Fibroblast of lung (primary cell): ENCODE measurements at regions not wholly inside any gene's neighbourhood (a gene's known extent, or its start where the extent isn't known, plus 50 kb on each side); places are given as distances from the start of the nearest gene placed in this dataset.

Experiments
- DNase-seq, 2 donors: peaks; one replicate each; pipeline versions ENCODE4 v3.0.0 to v3.0.0-alpha.2; 2010; ENCODE audit warnings: low read depth in 2 of 2
- H2AFZ ChIP-seq: 2 replicates; pipeline ENCODE4 v1.5.1; 2012; ENCODE audit warnings: low read length, control low read depth, inconsistent platforms
- H3K27ac ChIP-seq: 2 replicates; pipeline ENCODE4 v1.5.1; 2011; ENCODE audit warnings: low read length, control low read depth; ENCODE audit not compliant: insufficient read depth
- H3K27me3 ChIP-seq: 2 replicates; pipeline ENCODE4 v1.5.1; 2011; ENCODE audit warnings: mild to moderate bottlenecking, low read length; ENCODE audit not compliant: control insufficient read depth, insufficient read depth
- H3K36me3 ChIP-seq: 2 replicates; pipeline ENCODE4 v1.5.1; 2011; ENCODE audit warnings: low read length; ENCODE audit not compliant: control insufficient read depth, insufficient read depth
- H3K4me1 ChIP-seq: 2 replicates; pipeline ENCODE4 v1.5.1; 2011; ENCODE audit warnings: low read length; ENCODE audit not compliant: control insufficient read depth, insufficient read depth; ENCODE audit errors: extremely low read depth
- H3K4me2 ChIP-seq: 2 replicates; pipeline ENCODE4 v1.5.1; 2011; ENCODE audit warnings: low read length, control low read depth; ENCODE audit not compliant: insufficient read depth; ENCODE audit errors: extremely low read depth
- H3K4me3 ChIP-seq, 4 experiments: fragments of 200-600 bp in 1 of 4; sonication (generic) in 1 of 4; replicated peaks in 1 of 4; 2 replicates each; pipeline ENCODE4 v1.5.1; 2011 to 2016; ENCODE audit warnings: low read length in 4 of 4, low read depth in 3 of 4, mild to moderate bottlenecking in 3 of 4, control low read depth in 2 of 4, inconsistent platforms in 1 of 4, mixed read lengths in 1 of 4; ENCODE audit not compliant: insufficient read depth in 1 of 4; ENCODE audit errors: control extremely low read depth in 1 of 4
- H3K79me2 ChIP-seq: 2 replicates; pipeline ENCODE4 v1.5.1; 2012; ENCODE audit warnings: mild to moderate bottlenecking, low read length, inconsistent platforms; ENCODE audit not compliant: control insufficient read depth, insufficient read depth
- H3K9ac ChIP-seq: 2 replicates; pipeline ENCODE4 v1.5.1; 2011; ENCODE audit warnings: mild to moderate bottlenecking, low read length, control low read depth; ENCODE audit not compliant: insufficient read depth
- H3K9me3 ChIP-seq: 2 replicates; pipeline ENCODE4 v1.5.1; 2012; ENCODE audit warnings: low read depth, low read length; ENCODE audit not compliant: control insufficient read depth, insufficient read depth
- H4K20me1 ChIP-seq: 2 replicates; pipeline ENCODE4 v1.5.1; 2011; ENCODE audit warnings: low read length; ENCODE audit not compliant: control insufficient read depth, insufficient read depth; ENCODE audit errors: extremely low read depth
- CTCF ChIP-seq, 2 donors: IDR thresholded peaks in 1 of 2; conservative IDR thresholded peaks in 1 of 2; 1 replicate in 1 of 2; 2 replicates in 1 of 2; pipeline ENCODE4 v1.5.1; 2011 to 2012; ENCODE audit warnings: low read length in 2 of 2, control low read depth in 1 of 2, inconsistent platforms in 1 of 2, low read depth in 1 of 2, mild to moderate bottlenecking in 1 of 2
- EZH2 ChIP-seq: IDR thresholded peaks from 2 replicates; pipeline ENCODE4 v1.5.1; 2012; ENCODE audit warnings: low read length, control low read depth, mild to moderate bottlenecking; ENCODE audit errors: missing control alignments

- Histone ChIP-seq H3K4me2 (no peak overlapping the region), H3K36me3 (no peaks in the 10 kb centered on the region), H3K27ac (no peak overlapping the region), H3K79me2 (no peaks in the 10 kb centered on the region), H3K4me1 (no peaks in the 10 kb centered on the region), H3K9ac (no peak overlapping the region), H3K4me3 (no peak overlapping the region), H3K27me3 (no peaks in the 10 kb centered on the region), H4K20me1 (no peaks in the 10 kb centered on the region), H2AFZ (no peak overlapping the region), H3K9me3 (no peaks in the 10 kb centered on the region)
- DNase-seq: no peak
- TF ChIP-seq EZH2: no peak
- TF ChIP-seq CTCF (conservative IDR thresholded peaks at IDR 0.05 in 1 of 2, IDR thresholded peaks at IDR 0.05 in 1 of 2; ENCODE audit: low read depth in 1 of 2, low read length in 2 of 2): no peak
Measured at GRCh38 chr12:38162708-38163441, 153.7 kb upstream of the ALG10B start.

DNA sequence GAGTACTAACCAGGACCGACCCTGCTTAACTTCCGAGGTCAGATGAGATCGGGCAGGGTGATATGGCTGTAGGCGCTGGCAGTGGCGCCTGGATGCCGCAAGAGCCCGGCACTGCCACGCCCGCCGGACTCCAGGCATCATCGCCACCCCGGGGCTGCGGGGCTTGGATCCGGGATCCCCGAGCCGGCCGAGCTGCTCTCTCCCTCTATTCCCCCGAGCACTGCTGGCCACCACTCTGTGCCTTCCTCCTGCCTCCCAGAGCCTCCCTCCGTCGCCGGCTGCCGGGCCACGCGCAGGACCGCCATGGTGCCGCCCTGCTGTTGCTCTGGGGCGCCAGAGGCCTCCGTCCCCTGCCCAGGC, 153.2 kb upstream of the ALG10B start:
- Histone ChIP-seq H3K27me3 (no peaks in the 10 kb centered on the region), H3K79me2 (no peaks in the 10 kb centered on the region), H3K36me3 (no peaks in the 10 kb centered on the region), H3K4me2 (no peak overlapping the region), H3K4me3 (no peak overlapping the region), H3K27ac (no peak overlapping the region), H3K9ac (no peak overlapping the region), H2AFZ (no peak overlapping the region), H3K9me3 (no peaks in the 10 kb centered on the region), H3K4me1 (no peaks in the 10 kb centered on the region), H4K20me1 (no peaks in the 10 kb centered on the region)
- TF ChIP-seq CTCF (conservative IDR thresholded peaks at IDR 0.05 in 1 of 2, IDR thresholded peaks at IDR 0.05 in 1 of 2; ENCODE audit: low read depth in 1 of 2, low read length in 2 of 2) (no peak), EZH2 (no peak)
- no peak for DNase-seq

GRCh38 chr12:38166225-38166624, 150.3 kb upstream of the ALG10B start:
- DNase-seq: no peak
- H3K27me3 ChIP-seq: no peaks in the 10 kb centered on the region
- no peak overlapping the region for H3K4me3 ChIP-seq
- H3K79me2 ChIP-seq: no peaks in the 10 kb centered on the region
- no peaks in the 10 kb centered on the region for H4K20me1 ChIP-seq
- H3K9ac ChIP-seq: no peak overlapping the region
- no peaks in the 10 kb centered on the region for H3K4me1 ChIP-seq
- no peak overlapping the region for H2AFZ ChIP-seq
- no peaks in the 10 kb centered on the region for H3K36me3 ChIP-seq
- H3K27ac ChIP-seq: no peak overlapping the region
- no peak overlapping the region for H3K4me2 ChIP-seq
- H3K9me3 ChIP-seq: no peaks in the 10 kb centered on the region
- TF ChIP-seq CTCF (conservative IDR thresholded peaks at IDR 0.05 in 1 of 2, IDR thresholded peaks at IDR 0.05 in 1 of 2; ENCODE audit: low read depth in 1 of 2, low read length in 2 of 2) (no peak), EZH2 (no peak)
